ENCODE measurements at regions not wholly inside any gene's neighbourhood (a gene's known extent, or its start where the extent isn't known, plus 50 kb on each side); places are given as distances from the start of the nearest gene placed in this dataset.

- no peak overlapping the region for H2BK15ac ChIP-seq (ENCODE audit: low read depth, low read length)
- no peak overlapping the region for H2BK120ac ChIP-seq (ENCODE audit: low read depth, low read length, poor library complexity, severe bottlenecking)
- H3K9me3 ChIP-seq (ENCODE audit: control insufficient read depth, low read depth, low read length): no peaks in the 10 kb centered on the region
- H3K79me1 ChIP-seq (ENCODE audit: insufficient read depth, low read depth, low read length, poor library complexity, severe bottlenecking): no peaks in the 10 kb centered on the region
- no peak overlapping the region for H4K8ac ChIP-seq (replicated peaks; ENCODE audit: insufficient read length, low read depth, low read length)
- no peak overlapping the region for H3T11ph ChIP-seq (ENCODE audit: low read length)
- H2BK12ac ChIP-seq (ENCODE audit: insufficient read length, low read depth, low read length): no peak overlapping the region
- no peak overlapping the region for H3K9ac ChIP-seq (ENCODE audit: extremely low read depth, insufficient read length, low read length)
- H3K4ac ChIP-seq (ENCODE audit: low read depth, low read length): no peak overlapping the region
- peak overlapping the region in 2 of 3 experiments; percentile 35 to 40; a peak in 2 of 7 replicates for H3K27ac Mint-ChIP-seq
- peaks cover 2% of the 10 kb centered on the region; the same call in 1 of the 2 replicates for H3K4me1 ChIP-seq (ENCODE audit: insufficient read depth, low read length)
- H3K79me2 ChIP-seq (ENCODE audit: insufficient read depth, low read length): no peaks in the 10 kb centered on the region
- no peak overlapping the region for H2BK5ac ChIP-seq (ENCODE audit: insufficient read length, low read length)
- H4K91ac ChIP-seq (ENCODE audit: insufficient read length, low read depth, low read length): no peak overlapping the region
- no peaks in the 10 kb centered on the region for H4K20me1 ChIP-seq (ENCODE audit: control insufficient read depth, insufficient read depth, insufficient read length)
- no peak overlapping the region for H2AK5ac ChIP-seq (ENCODE audit: insufficient read length, low read length)
- no peak overlapping the region for H3K23ac ChIP-seq (ENCODE audit: insufficient read length, low read depth, low read length)
- TF ChIP-seq CTCF (conservative IDR thresholded peaks at IDR 0.05): no peak
- H3K27ac ChIP-seq (ENCODE audit: insufficient read length, low read depth, low read length): no peak overlapping the region
- no peaks in the 10 kb centered on the region for H3K23me2 ChIP-seq (ENCODE audit: insufficient read length, low read depth, low read length, poor library complexity, severe bottlenecking)
- H3K4me3 Mint-ChIP-seq: no peak overlapping the region
- no CpG with 5 or more reads among the region's 1 CpG for WGBS (ENCODE audit: extremely low coverage, insufficient read length, low lambda C conversion rate)
- H3K4me2 ChIP-seq (ENCODE audit: insufficient read depth, insufficient read length, low read length): no peak overlapping the region
- peaks cover 0 to 3% of the 10 kb centered on the region in 2 experiments; a peak in 1 of 5 replicates for H3K9me3 Mint-ChIP-seq
- H3K27me3 Mint-ChIP-seq (ENCODE audit: low read depth): no peaks in the 10 kb centered on the region
- H3K27me3 ChIP-seq (ENCODE audit: insufficient read depth, low read length): no peaks in the 10 kb centered on the region
- DNase-seq: no peak
- peaks cover 0 to 4% (median 0%) of the 10 kb centered on the region in 3 experiments; a peak in 4 of 7 replicates for H3K36me3 Mint-ChIP-seq (ENCODE audit: insufficient read depth in 1 of 3, low read depth in 3 of 3)
- H4K5ac ChIP-seq (ENCODE audit: insufficient read length, low read depth, low read length): no peak overlapping the region
- no peak overlapping the region for H3K56ac ChIP-seq (ENCODE audit: insufficient read length, low read depth, low read length)
- no peak overlapping the region for H3K18ac ChIP-seq (ENCODE audit: insufficient read length, low read depth, low read length)
- H2BK20ac ChIP-seq (ENCODE audit: low read depth, low read length, poor library complexity, severe bottlenecking): no peak overlapping the region
- H3K4me1 Mint-ChIP-seq: peaks cover 6 to 10% of the 10 kb centered on the region in 2 experiments
- H2AFZ ChIP-seq (ENCODE audit: low read length): no peak overlapping the region
- no peak overlapping the region for H3K14ac ChIP-seq (ENCODE audit: insufficient read depth, low read length)
These were observed 622.4 kb upstream of the PCDH10 start for GRCh38 chr4:132526652-132527051.
